ENCODE measurements at regions not wholly inside any gene's neighbourhood (a gene's known extent, or its start where the extent isn't known, plus 50 kb on each side); places are given as distances from the start of the nearest gene placed in this dataset.
"Not testable (repeated sequence)": the region's sequence is repeated elsewhere in the genome, so short reads cannot be mapped to it uniquely, and the experiment has no call there.

GRCh38 chr2:231644426-231644825 is 51.8 kb downstream of the TEX44 start:
- no peak for DNase-seq

DNA sequence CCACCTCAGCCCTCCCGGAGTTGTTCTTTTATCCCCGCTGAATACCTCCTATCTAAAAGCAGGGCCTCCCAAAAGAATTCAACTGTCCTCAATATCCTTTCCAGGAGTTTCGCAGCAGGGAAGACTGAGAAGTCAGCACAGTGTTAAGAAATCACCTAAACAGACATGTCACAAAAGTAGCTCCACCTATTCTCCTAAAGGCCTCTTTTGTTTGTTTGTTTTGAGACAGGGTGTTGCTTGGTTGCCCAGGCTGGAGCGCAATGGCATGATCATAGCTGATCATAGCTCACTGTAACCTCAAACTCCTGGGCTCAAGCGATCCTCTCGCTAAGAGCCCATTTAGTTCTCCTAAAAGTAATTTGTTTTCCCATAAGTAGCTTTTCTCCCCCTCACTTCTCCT is 53.8 kb downstream of the TEX44 start:
- DNase-seq = no peak

- peak; percentile 68 for DNase-seq
These were observed 56.0 kb downstream of the TEX44 start for GRCh38 chr2:231648579-231649174.

DNA sequence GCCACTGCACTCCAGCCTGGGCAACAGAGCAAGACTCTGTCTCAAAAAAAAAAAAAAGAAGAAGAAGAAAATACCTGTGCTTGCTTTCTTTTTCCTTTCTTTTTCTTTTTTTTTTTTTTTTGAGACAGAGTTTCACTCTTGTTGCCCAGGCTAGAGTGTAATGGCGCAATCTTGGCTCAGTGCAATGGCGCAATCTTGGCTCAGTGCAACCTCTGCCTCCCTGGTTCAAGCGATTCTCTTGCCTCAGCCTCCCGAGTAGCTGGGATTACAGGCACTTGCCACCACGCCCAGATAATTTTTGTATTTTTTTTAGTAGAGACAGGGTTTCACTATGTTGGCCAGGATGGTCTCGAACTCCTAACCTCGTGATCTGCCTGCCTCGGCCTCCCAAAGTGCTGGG is 56.8 kb upstream of the PTMA start:
- not testable (repeated sequence) for DNase-seq

DNA sequence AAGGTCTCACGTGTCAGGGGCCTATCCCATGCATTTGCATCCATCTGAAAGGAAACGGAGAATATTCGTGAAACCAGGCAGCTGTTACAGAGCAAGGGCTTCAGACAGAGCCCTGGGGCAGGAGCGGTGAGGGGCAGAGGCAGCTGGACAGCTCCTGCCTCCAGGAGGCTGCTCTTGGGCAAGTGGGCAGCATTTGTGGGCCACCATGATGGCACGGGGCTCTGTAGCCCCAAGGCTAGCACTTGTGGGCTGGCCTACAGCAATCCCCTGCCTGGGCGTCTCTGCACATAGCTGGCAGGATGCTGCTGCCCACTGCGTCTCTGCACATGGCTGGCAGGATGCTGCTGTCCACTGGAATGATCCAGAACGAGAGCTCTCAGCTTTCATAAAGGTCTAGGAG is 52.8 kb upstream of the PTMA start:
- no peak for DNase-seq

- no peak for DNase-seq
These were observed 52.4 kb upstream of the PTMA start for GRCh38 chr2:231655894-231656293.
